ENCODE measurements at regions not wholly inside any gene's neighbourhood (a gene's known extent, or its start where the extent isn't known, plus 50 kb on each side); places are given as distances from the start of the nearest gene placed in this dataset.

GRCh38 chr3:118412503-118412902 lies 622.1 kb downstream of the IGSF11 start:
- no peak for DNase-seq

GRCh38 chr3:118425272-118425837 lies 609.3 kb downstream of the IGSF11 start:
- no peak for DNase-seq

GRCh38 chr3:118433825-118434224 lies 600.8 kb downstream of the IGSF11 start:
- DNase-seq = no peak

- no peak for DNase-seq
These were observed 598.7 kb downstream of the IGSF11 start for GRCh38 chr3:118435851-118436350.

- no peak for DNase-seq
These were observed 597.9 kb downstream of the IGSF11 start for GRCh38 chr3:118436697-118437262.

GRCh38 chr3:118445036-118445435 lies 589.6 kb downstream of the IGSF11 start:
- no peak for DNase-seq

- no peak for DNase-seq
These were observed 587.3 kb downstream of the IGSF11 start for GRCh38 chr3:118447339-118447738.

GRCh38 chr3:118466795-118467330 lies 567.8 kb downstream of the IGSF11 start:
- no peak for DNase-seq

GRCh38 chr3:118468801-118469200 lies 565.8 kb downstream of the IGSF11 start:
- no peak for DNase-seq

- no peak for DNase-seq
These were observed 562.1 kb downstream of the IGSF11 start for GRCh38 chr3:118472586-118472985.

- DNase-seq = no peak
These were observed 561.3 kb downstream of the IGSF11 start for GRCh38 chr3:118473343-118473742.

- no peak for DNase-seq
These were observed 557.6 kb downstream of the IGSF11 start for GRCh38 chr3:118476885-118477618.

GRCh38 chr3:118477768-118478167 lies 556.9 kb downstream of the IGSF11 start:
- DNase-seq = no peak

- DNase-seq = no peak
These were observed 555.9 kb downstream of the IGSF11 start for GRCh38 chr3:118478706-118479276.

- no peak for DNase-seq
These were observed 555.3 kb downstream of the IGSF11 start for GRCh38 chr3:118479376-118479775.

GRCh38 chr3:118480101-118480860 lies 554.4 kb downstream of the IGSF11 start:
- DNase-seq = no peak

GRCh38 chr3:118485693-118486092 lies 549.0 kb downstream of the IGSF11 start:
- DNase-seq = no peak

GRCh38 chr3:118487734-118488133 lies 546.9 kb downstream of the IGSF11 start:
- no peak for DNase-seq

GRCh38 chr3:118488732-118489131 lies 545.9 kb downstream of the IGSF11 start:
- no peak for DNase-seq

GRCh38 chr3:118495206-118495605 lies 539.4 kb downstream of the IGSF11 start:
- DNase-seq = no peak

- no peak for DNase-seq
These were observed 537.4 kb downstream of the IGSF11 start for GRCh38 chr3:118497274-118497673.

GRCh38 chr3:118501152-118501551 lies 533.5 kb downstream of the IGSF11 start:
- no peak for DNase-seq

GRCh38 chr3:118504906-118505305 lies 529.7 kb downstream of the IGSF11 start:
- no peak for DNase-seq
